SK-N-SH (cell line): ENCODE measurements at regions not wholly inside any gene's neighbourhood (a gene's known extent, or its start where the extent isn't known, plus 50 kb on each side); places are given as distances from the start of the nearest gene placed in this dataset.

ENCODE experiments used
- CTCF ChIA-PET: fragments of 300-600, 350-600 bp; formaldehyde crosslinking; extraction: SDS; loops from one replicate; lab custom pipeline; 2021; lab: Yijun Ruan, JAX
- POLR2A ChIA-PET: fragments of 350-600 bp; sonication (Branson Sonifier 250); formaldehyde crosslinking; extraction: SDS; loops from one replicate; lab custom pipeline; 2020; ENCODE audit warnings: antibody characterized with exemption, inconsistent platforms; lab: Yijun Ruan, JAX
- DNase-seq: peaks from one replicate; pipeline ENCODE4 v3.0.0; 2012
- H2AFZ ChIP-seq: fragments of 200-600 bp; sonication (generic); 2 replicates; pipeline ENCODE4 v1.8.1; 2016; ENCODE audit warnings: antibody characterized with exemption, mild to moderate bottlenecking, low read depth
- H3F3A ChIP-seq: fragments of 200-600 bp; sonication (generic); replicated peaks from 2 replicates; pipeline ENCODE3; 2016; ENCODE audit warnings: antibody characterized with exemption, mild to moderate bottlenecking; ENCODE audit not compliant: insufficient read depth
- H3K27ac ChIP-seq, 2 experiments: fragments of 200-500 bp in 1 of 2; fragments of 200-600 bp in 1 of 2; sonication (Bioruptor generic) in 1 of 2; sonication (generic), shearing (Covaris generic) in 1 of 2; 2 replicates each; pipeline versions ENCODE4 v1.5.1 to v1.6.1; 2014 to 2016; ENCODE audit warnings: low read depth in 2 of 2, inconsistent platforms in 1 of 2, low read length in 1 of 2, mild to moderate bottlenecking in 1 of 2, mixed read lengths in 1 of 2
- H3K27me3 ChIP-seq: fragments of 200-600 bp; sonication (generic), shearing (Covaris generic); 2 replicates; pipeline ENCODE4 v1.6.1; 2016; ENCODE audit warnings: mixed run types; ENCODE audit not compliant: insufficient read depth
- H3K36me3 ChIP-seq, 2 experiments: fragments of 200-500 bp in 1 of 2; fragments of 200-600 bp in 1 of 2; sonication (Bioruptor generic) in 1 of 2; sonication (generic) in 1 of 2; replicated peaks in 1 of 2; 2 replicates each; pipeline versions ENCODE3 to v1.5.1; 2014 to 2016; ENCODE audit warnings: low read length in 1 of 2, mild to moderate bottlenecking in 1 of 2; ENCODE audit not compliant: insufficient read depth in 2 of 2, control insufficient read depth in 1 of 2
- H3K4me1 ChIP-seq, 2 experiments: fragments of 200-500 bp in 1 of 2; fragments of 200-600 bp in 1 of 2; sonication (Bioruptor generic) in 1 of 2; sonication (generic), shearing (Covaris generic) in 1 of 2; 2 replicates each; pipeline versions ENCODE4 v1.5.1 to v1.6.1; 2014 to 2016; ENCODE audit warnings: low read depth in 1 of 2, low read length in 1 of 2, mixed run types in 1 of 2; ENCODE audit not compliant: insufficient read depth in 2 of 2, control insufficient read depth in 1 of 2
- H3K4me2 ChIP-seq: fragments of 200-600 bp; sonication (generic), shearing (Covaris generic); 2 replicates; pipeline ENCODE4 v1.6.1; 2017; ENCODE audit warnings: mixed run types
- H3K4me3 ChIP-seq, 2 experiments: fragments of 200-500 bp in 1 of 2; fragments of 200-600 bp in 1 of 2; sonication (Bioruptor generic) in 1 of 2; sonication (generic), shearing (Covaris generic) in 1 of 2; 2 replicates each; pipeline versions ENCODE4 v1.5.1 to v1.8.1; 2014 to 2016; ENCODE audit warnings: low read depth in 2 of 2, inconsistent platforms in 1 of 2, low read length in 1 of 2, mild to moderate bottlenecking in 1 of 2, mixed read lengths in 1 of 2, moderate library complexity in 1 of 2
- H3K79me2 ChIP-seq: fragments of 200-600 bp; sonication (generic); 2 replicates; pipeline ENCODE4 v1.8.1; 2017; ENCODE audit warnings: mild to moderate bottlenecking; ENCODE audit not compliant: insufficient read depth
- H3K9ac ChIP-seq: fragments of 200-600 bp; sonication (generic); 2 replicates; pipeline ENCODE4 v1.6.1; 2017; ENCODE audit warnings: mixed run types
- H3K9me2 ChIP-seq: fragments of 200-600 bp; sonication (generic); 2 replicates; pipeline ENCODE4 v1.6.1; 2017; ENCODE audit warnings: mixed run types
- H3K9me3 ChIP-seq: fragments of 200-600 bp; sonication (generic); 2 replicates; pipeline ENCODE4 v1.6.1; 2017; ENCODE audit warnings: mixed run types, mild to moderate bottlenecking, moderate library complexity
- H4K20me1 ChIP-seq: fragments of 200-600 bp; sonication (generic); 2 replicates; pipeline ENCODE4 v1.6.1; 2017; ENCODE audit warnings: mild to moderate bottlenecking, mixed run types; ENCODE audit not compliant: insufficient read depth
- CTCF ChIP-seq: fragments of 200-600 bp; sonication (generic); IDR thresholded peaks from 2 replicates; pipeline ENCODE4 v1.6.1; 2017; ENCODE audit warnings: antibody characterized with exemption, mild to moderate bottlenecking, moderate library complexity
- ELF1 ChIP-seq: IDR thresholded peaks from 2 replicates; pipeline ENCODE4 v1.4.0; 2012
- EZH2phosphoT487 ChIP-seq: fragments of 200-600 bp; sonication (generic); IDR thresholded peaks from 2 replicates; pipeline ENCODE4 v1.6.1; 2017; ENCODE audit warnings: low read depth, mixed run types, mild to moderate bottlenecking, antibody characterized with exemption, moderate library complexity, borderline replicate concordance
- FOXM1 ChIP-seq: IDR thresholded peaks from 2 replicates; pipeline ENCODE4 v1.4.0; 2012; ENCODE audit warnings: low read depth, mild to moderate bottlenecking
- GABPA ChIP-seq: IDR thresholded peaks from 2 replicates; pipeline ENCODE4 v1.4.0; 2012; ENCODE audit warnings: low read depth, mild to moderate bottlenecking
- IRF3 ChIP-seq: fragments of 150-350 bp; IDR thresholded peaks from 2 replicates; pipeline ENCODE4 v1.6.1; 2016; ENCODE audit warnings: mild to moderate bottlenecking, low read depth, low read length
- JUND ChIP-seq: IDR thresholded peaks from 2 replicates; pipeline ENCODE4 v1.4.0; 2012
- MEF2A ChIP-seq: IDR thresholded peaks from 2 replicates; pipeline ENCODE4 v1.4.0; 2012; ENCODE audit warnings: low read depth, borderline replicate concordance
- MXI1 ChIP-seq: IDR thresholded peaks from 2 replicates; pipeline ENCODE4 v1.6.1; 2012; ENCODE audit warnings: mild to moderate bottlenecking, low read depth, low read length, improper control_type of control experiment
- NRF1 ChIP-seq: IDR thresholded peaks from 2 replicates; pipeline ENCODE4 v1.6.1; 2012; ENCODE audit warnings: low read depth, mild to moderate bottlenecking, low read length
- RFX5 ChIP-seq: IDR thresholded peaks from 2 replicates; pipeline ENCODE4 v1.6.1; 2012; ENCODE audit warnings: mild to moderate bottlenecking, improper control_type of control experiment, low read length
- SIN3A ChIP-seq: IDR thresholded peaks from 2 replicates; pipeline ENCODE4 v1.6.1; 2012; ENCODE audit warnings: low read depth, mild to moderate bottlenecking, low read length, moderate library complexity, borderline replicate concordance
- TAF1 ChIP-seq: IDR thresholded peaks from 2 replicates; pipeline ENCODE4 v1.6.1; 2012; ENCODE audit warnings: low read depth, mild to moderate bottlenecking, low read length, moderate library complexity, borderline replicate concordance
- USF2 ChIP-seq: fragments of 150-350 bp; IDR thresholded peaks from 2 replicates; pipeline ENCODE4 v1.6.1; 2017; ENCODE audit warnings: antibody characterized with exemption, low read length, low read depth, borderline replicate concordance
- YY1 ChIP-seq: IDR thresholded peaks from 2 replicates; pipeline ENCODE4 v1.4.0; 2012; ENCODE audit warnings: low read depth, mild to moderate bottlenecking
- ZBTB33 ChIP-seq: IDR thresholded peaks from 2 replicates; pipeline ENCODE4 v1.4.0; 2012; ENCODE audit warnings: low read depth, borderline replicate concordance
- WGBS: methylation state at CpG from one replicate; pipeline ENCODE4 v1.1.6; 2017; ENCODE audit warnings: low lambda C conversion rate; 5-methylcytosine and 5-hydroxymethylcytosine counted together

GRCh38 chr4:43351970-43352806 is 459.7 kb downstream of the GRXCR1 start (continued):
- no peak for TF ChIP-seq IRF3
- TF ChIP-seq, all 33 proteins: peak for 0

- no peak overlapping the region for H2AFZ ChIP-seq
- no peak for TF ChIP-seq CTCF
- TF ChIP-seq EZH2phosphoT487: no peak
- TF ChIP-seq FOXM1: no peak
- no peak for TF ChIP-seq USF2
- no peak for TF ChIP-seq GABPA
- TF ChIP-seq ELF1: no peak
- TF ChIP-seq MEF2A: no peak
- no peak for TF ChIP-seq YY1
- no peak for TF ChIP-seq MXI1
- TF ChIP-seq RFX5: no peak
- TF ChIP-seq TAF1: no peak
- TF ChIP-seq JUND: no peak
- TF ChIP-seq NRF1: no peak
- TF ChIP-seq SIN3A: no peak
- TF ChIP-seq ZBTB33: no peak
- no peak overlapping the region for H3K9ac ChIP-seq
- no peaks in the 10 kb centered on the region for H3F3A ChIP-seq
- no peak for DNase-seq
- ChIA-PET CTCF (no interaction called here), POLR2A (no interaction called here)
- H4K20me1 ChIP-seq: no peaks in the 10 kb centered on the region
- H3K36me3 ChIP-seq: no peaks in the 10 kb centered on the region
- 18% methylated on average over 3 of the region's 3 CpGs for WGBS
- no peaks in the 10 kb centered on the region for H3K27me3 ChIP-seq
- H3K4me1 ChIP-seq: no peaks in the 10 kb centered on the region
- no peaks in the 10 kb centered on the region for H3K9me2 ChIP-seq
- H3K4me2 ChIP-seq: no peak overlapping the region
- no peak overlapping the region for H3K4me3 ChIP-seq
- no peaks in the 10 kb centered on the region for H3K9me3 ChIP-seq
- H3K79me2 ChIP-seq: no peaks in the 10 kb centered on the region
- H3K27ac ChIP-seq: no peak overlapping the region
Measured at GRCh38 chr4:43352859-43353258, 460.3 kb downstream of the GRXCR1 start.
